SH-SY5Y (cell line): ENCODE measurements at regions not wholly inside any gene's neighbourhood (a gene's known extent, or its start where the extent isn't known, plus 50 kb on each side); places are given as distances from the start of the nearest gene placed in this dataset.

Experiments used
- GATA2 ChIP-seq: IDR thresholded peaks from 2 replicates; pipeline ENCODE4 v1.6.1; 2011; ENCODE audit warnings: mild to moderate bottlenecking, low read depth, low read length
- GATA3 ChIP-seq: IDR thresholded peaks from 2 replicates; pipeline ENCODE4 v1.6.1; 2011; ENCODE audit warnings: low read depth, mild to moderate bottlenecking, low read length, moderate library complexity

- TF ChIP-seq GATA3, result no peak
- no peak for TF ChIP-seq GATA2
Observed at GRCh38 chr6:15716889-15717288, 54.1 kb upstream of the DTNBP1 start.
